ENCODE measurements at regions not wholly inside any gene's neighbourhood (a gene's known extent, or its start where the extent isn't known, plus 50 kb on each side); places are given as distances from the start of the nearest gene placed in this dataset.

DNA sequence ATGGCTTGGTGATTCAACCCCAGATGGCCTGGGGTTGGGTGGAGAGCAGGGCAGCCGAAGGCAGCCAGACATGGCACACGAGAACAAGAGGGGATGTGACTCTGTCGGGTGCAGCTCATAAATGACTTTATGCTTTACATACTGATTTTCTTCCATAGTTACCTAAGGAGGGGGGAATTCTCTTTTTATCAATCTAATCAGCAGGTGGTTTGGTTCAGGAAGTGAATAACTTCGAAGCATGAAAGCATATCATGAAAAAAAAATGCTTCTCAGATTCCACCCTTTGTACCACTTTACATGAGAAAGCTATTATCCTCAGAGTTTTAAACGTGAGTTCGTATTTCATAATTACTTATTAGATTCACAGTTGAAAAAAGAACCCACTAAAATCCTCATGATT lies 908.9 kb upstream of the LCORL start:
- no peak for DNase-seq

GRCh38 chr4:18923496-18924161 lies 902.1 kb upstream of the LCORL start:
- DNase-seq = no peak

DNA sequence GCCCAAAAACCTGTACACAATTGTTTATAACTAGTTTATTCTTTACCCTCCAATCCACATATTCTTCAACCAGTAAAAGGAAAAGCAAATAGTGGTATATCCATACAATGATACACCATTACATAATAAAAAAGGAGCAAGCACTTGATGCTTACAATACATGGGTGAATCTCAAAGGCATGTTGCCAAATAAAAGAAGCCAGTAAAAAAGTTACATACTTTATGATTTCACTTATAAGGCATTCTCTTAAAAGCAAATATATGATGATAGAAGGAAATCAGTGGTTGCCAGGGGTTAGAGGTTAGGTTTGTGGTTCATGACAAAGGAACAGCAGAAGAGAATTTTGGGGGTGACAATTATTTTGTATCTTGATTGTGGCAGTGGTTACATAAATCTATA lies 896.1 kb upstream of the LCORL start:
- DNase-seq = no peak

GRCh38 chr4:18914182-18914581 lies 892.6 kb upstream of the LCORL start:
- no peak for DNase-seq

DNA sequence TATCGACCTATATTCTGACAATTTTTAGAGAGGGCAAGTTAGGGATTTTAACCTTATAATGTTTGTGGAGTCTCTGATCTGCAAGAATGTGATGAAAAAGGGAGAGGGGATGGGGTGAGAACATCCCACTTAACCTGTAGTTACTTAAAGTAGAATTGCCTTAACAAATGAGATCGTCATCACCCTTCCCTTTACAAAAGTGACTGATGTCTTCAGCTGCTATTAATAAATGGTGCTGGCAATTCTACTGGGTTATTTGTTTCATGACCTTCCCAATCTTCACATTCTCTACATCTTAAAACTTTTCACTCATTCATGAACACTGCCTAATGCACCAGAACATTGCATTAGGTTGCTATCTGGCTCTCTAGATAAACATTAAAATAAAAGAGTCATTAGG lies 873.4 kb upstream of the LCORL start:
- DNase-seq = no peak

DNA sequence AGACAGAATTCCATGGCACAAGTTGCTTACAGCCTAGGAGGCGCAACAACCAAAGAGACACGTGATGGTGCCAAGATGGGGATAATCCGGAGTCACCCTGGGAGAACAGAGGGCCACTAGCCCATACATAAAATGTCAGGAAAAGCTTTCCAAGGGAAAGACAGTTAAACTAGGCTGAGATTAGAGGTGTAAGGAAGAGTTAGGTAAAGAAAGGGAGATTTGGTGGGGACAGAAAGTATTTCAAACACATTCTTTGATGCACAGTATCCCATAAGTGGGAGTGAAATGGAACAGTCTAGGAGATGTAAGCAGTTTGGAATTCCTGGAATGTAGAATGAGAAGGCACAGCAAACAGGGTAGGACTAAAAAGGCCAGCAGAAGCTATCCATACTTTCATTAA lies 860.9 kb upstream of the LCORL start:
- DNase-seq = no peak

GRCh38 chr4:18881556-18881955 lies 860.0 kb upstream of the LCORL start:
- DNase-seq = no peak

- DNase-seq = no peak
These were observed 859.3 kb upstream of the LCORL start for GRCh38 chr4:18880871-18881270.

- no peak for DNase-seq
These were observed 857.0 kb upstream of the LCORL start for GRCh38 chr4:18878561-18878960.

- no peak for DNase-seq
These were observed 847.6 kb upstream of the LCORL start for GRCh38 chr4:18869166-18869565.

DNA sequence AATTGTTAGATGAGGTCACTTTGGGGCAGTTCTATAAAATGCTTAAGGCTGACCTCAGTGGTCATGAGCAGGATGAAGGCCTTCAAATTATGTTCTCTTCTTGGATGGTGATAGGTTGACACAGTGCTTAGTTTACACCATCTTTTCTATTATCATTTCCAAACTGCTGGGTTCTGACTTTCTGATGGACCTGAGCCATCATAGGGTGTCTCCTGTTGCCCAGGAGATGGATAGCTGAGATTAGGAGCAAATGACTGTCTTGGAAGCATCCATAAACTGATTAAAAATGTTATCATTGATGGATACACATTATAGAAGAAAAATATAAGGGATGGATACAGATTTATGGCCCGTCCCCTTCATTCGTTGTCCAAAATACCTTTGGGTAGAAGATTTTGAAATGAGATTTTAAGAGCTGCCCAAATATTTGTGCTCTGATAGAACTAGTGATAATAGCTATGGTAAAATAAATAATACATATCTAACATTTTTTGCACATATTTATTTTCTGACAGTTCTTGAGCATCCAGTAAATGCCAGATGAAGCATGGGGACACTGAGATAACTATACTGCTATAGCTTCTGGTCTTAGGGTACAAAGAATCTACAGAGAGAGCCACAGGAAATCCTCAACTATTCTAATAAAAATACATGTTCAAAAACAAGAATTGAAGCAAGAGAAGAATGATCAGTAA lies 839.4 kb upstream of the LCORL start:
- DNase-seq = no peak

DNA sequence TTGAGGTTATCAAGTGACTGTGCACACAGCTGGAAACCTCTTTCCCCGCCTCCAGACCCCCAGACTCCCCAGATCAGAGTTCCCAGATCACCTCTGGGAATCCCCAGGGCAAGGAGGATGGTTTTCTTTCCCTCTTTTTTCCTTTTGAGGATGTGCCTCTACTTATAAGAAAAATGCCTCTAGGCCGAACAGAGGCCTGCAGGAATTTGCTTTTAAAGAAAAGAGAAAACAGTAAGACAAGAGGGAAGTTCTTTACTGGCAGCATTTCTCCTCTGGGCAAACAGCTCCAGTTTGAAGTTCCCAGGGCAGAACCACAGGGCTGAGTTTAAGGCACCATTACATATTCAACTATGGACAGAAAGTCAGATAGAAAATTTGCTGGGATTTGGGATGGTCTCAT lies 837.9 kb upstream of the LCORL start:
- no peak for DNase-seq

DNA sequence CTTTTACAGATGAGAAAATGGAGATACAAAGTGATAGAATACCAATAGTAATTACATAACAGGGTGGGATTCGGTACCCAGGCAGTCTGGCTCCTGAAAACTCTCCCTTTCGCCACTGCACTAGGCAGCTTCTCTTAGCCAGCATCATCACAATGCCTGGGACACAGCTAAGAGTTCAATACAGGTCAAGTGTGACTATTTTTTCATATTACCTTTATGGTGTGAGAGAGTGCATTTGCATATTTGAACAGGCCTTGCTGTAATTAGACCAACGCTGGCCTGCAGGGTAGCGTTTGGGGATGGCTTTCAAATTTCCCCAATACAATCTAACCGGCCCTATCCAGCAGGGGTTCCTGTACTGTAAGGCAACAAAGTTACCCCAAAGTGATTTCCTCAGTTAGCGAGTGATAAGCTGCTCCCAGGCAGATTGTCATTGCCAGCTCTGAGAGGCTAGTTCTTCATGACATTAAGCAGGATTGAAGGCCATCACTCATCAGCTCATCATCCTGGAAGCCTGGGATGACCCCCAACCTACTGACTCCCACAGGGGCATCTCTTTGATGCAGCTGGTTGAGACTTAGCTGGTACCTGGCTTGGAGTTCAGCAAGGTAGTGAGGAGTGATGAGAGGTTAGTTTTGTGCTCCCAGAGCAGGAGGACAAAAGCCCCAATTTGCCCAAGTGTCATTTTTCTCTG lies 836.8 kb upstream of the LCORL start:
- no peak for DNase-seq

- DNase-seq = no peak
These were observed 829.3 kb upstream of the LCORL start for GRCh38 chr4:18850867-18851266.

DNA sequence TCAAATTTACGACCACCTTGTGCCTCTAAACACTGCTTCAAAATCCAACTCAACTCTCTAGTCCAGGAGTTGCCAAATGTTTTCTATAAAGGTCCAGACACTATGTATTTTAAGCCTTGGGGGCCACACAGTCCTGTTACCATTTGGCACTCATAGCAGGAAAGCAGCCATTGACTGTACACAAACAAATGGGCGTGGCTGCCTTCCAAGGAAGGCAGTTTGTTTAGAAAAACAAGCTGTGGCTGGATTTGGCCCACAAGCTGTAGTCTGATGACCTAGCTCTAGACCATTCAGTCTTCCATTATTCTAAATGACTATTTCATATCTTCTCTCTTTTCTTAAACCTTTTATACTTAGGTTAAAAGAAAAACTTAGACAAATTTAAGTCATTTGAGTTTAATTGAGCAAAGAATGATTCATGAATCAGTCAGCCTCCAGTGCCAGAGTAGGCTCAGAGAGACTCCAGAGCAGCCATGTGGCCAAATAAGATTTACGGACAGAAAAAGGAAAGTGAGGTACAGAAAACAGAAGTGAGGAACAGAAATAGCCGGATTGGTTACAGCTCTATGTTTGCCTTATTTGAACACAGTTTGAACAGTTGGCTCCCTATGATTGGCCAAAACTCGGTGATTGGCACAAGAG lies 825.8 kb upstream of the LCORL start:
- no peak for DNase-seq

DNA sequence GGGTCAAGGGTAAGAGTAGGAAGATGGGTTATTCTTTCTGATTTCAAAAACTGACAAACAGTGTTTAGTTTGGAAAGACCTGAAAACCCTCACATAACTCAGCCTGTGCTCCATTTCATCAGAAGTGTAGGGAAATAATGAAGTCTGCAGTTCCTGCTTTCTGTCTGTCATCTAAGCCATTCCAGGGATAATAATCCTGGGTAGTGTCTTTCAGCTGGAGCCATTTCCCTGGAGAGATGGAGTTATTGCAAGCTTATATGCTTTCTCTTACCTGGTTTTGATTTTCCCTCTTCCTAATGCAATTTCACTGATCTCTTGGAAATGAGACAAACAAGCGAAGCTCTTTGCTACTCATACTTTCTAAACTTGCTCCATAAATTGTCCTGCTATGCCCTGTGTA lies 824.8 kb upstream of the LCORL start:
- DNase-seq = no peak

DNA sequence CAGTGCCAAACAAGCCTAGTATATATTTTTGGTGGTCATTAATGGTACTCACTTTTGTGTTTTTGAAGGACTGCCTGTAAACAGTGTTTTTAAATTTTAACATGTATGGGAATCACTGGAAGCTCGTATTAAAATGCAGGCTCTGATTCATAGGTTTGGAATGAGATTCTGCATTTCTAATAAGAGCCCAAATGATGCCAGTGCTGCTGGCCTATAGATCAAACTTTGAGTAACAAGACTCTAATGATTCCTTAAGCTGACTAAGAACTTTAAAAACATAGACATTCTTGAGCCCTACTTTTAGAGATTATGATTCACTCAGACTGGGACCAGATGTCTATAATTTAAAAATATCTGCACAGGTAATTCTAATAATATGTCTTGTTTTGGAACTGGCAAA lies 823.2 kb upstream of the LCORL start:
- DNase-seq = no peak

DNA sequence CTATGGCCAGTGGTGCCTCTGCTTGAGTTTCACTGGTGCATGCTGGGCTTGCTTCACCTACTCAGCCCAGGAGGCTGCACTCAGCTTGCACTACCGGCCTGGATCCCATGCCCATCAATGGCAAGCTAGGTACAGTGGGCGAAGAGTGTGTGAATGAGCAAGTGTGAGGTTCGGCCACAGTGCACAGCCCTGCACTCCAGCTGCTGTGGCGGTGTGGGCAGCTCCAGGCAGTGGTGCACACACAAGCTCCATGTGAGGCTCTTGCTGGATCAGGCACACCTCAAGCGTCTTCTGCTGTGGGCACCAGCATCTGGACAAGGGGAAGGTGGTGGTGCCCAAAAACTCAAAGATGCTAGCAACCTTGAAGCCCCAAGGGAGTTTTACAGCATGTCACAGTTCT lies 820.9 kb upstream of the LCORL start:
- no peak for DNase-seq

DNA sequence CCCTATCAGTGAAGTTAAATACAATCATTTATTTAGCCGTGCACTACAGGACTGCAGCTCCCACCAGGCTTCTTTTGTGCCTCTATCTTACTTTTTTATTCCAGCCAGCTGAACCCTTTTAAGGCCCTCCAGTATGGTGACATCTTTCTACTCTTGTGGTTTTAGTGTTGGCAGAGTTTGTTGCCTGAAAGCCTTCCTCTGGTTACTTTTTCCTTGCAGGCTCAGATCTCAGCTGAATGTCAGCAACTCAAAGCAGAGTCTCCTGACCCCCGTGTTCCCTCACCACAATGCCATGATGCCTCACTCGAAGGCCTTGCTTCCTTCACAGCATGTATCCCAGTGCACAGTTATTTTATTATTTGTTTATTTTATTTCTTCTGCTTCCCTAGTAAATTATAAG lies 818.9 kb upstream of the LCORL start:
- no peak for DNase-seq

DNA sequence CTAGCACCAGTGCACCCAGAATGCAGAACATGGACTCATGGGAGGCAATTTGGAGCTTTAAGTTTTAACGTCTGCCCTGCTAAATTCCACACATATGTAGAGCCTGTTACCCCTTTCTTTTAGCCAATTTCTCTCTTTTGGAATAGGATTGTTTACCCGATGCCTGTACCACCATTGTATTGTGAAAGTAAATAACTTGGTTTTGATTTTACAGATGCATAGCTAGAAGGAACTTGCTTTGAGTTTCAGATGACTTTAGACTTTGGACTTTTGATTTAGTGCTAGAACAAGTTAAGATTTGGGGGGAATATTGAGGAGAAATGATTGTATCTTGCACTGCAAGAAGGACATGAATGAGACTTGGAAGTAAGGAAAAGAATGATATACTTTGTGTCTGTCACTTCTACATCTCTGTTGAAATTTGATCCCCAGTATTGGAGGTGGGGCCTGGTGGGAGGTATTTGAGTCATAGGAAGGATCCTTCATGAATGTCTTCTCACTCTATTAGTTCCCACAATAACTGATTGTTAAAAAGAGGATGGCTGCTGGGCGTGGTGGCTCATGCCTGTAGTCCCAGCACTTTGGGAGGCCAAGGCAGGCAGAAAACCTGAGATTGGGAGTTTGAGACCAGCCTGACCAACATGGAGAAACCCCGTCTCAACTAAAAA lies 794.8 kb upstream of the LCORL start:
- DNase-seq = no peak

DNA sequence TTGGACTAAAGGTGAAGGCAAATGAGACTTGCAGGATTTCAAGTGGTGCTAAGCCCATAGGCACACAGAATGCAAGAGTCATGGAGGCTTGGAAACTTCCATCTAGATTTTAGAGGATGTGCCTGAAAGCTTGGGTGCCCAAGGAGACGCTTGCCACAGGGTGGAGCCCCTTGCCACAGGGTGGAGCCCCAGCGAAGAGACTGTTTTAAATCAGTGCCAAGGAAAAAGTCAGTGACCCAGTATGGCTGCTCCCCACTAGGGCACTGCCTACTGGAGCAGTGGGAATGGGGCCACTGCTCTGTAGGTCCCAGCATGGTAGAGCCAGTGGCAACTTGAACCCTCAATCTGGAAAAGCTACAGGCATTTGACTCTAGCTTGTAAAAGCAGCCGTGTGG lies 794.2 kb upstream of the LCORL start:
- DNase-seq = no peak

DNA sequence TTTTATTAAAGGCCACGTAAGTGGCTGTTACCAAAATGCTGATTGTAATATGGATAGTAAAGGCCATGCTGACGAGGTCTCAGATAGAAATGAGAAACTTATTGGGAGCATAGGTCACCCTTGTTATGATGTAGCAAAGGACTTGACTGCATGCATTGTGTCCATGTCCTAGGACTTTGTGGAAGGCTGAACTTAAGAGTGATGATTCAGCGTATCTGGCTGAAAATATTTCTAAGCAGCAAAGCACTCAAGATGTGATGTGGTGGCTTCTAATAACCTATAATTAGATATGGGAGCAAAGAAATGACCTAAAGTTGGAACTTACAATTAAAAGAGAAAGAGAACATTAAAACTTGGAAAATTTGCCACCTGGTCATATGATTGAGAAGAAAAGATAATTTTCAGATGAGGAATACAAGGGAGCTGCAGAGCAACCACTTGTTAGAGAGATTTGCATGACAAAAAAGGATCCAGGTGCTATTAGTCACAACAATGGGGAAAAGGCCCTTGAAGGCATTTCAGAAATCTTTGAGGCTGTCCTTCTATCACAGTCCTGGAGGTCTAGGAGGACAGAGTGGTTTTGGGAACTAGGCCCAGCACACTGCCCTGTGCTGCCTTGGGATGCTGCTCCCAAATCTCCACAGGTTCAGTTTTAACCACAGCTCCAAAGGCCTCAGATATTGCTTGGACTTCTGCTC lies 793.7 kb upstream of the LCORL start:
- DNase-seq = no peak

DNA sequence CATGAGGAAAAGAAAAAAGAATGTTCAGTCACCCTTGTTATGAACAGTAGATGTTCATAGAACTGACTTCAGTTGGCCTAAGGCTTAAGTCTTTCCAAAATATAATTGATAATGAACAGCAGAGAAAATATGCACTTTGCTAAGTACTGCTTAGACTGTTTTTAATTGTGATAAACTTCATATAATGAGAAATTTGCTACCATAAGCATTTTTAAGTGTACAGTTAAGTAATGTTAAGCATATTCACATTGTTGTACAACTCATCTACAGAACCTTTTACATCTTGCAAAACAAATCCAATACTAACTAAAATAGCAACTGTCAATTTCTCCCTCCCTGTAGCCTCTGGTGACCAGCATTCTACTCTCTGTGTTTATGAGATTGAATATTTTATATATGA lies 792.2 kb upstream of the LCORL start:
- no peak for DNase-seq

Data from NCI-H510A treated with DMSO at 0.1 percent for 48 hours (cell line).